ENCODE measurements at regions not wholly inside any gene's neighbourhood (a gene's known extent, or its start where the extent isn't known, plus 50 kb on each side); places are given as distances from the start of the nearest gene placed in this dataset.

DNA sequence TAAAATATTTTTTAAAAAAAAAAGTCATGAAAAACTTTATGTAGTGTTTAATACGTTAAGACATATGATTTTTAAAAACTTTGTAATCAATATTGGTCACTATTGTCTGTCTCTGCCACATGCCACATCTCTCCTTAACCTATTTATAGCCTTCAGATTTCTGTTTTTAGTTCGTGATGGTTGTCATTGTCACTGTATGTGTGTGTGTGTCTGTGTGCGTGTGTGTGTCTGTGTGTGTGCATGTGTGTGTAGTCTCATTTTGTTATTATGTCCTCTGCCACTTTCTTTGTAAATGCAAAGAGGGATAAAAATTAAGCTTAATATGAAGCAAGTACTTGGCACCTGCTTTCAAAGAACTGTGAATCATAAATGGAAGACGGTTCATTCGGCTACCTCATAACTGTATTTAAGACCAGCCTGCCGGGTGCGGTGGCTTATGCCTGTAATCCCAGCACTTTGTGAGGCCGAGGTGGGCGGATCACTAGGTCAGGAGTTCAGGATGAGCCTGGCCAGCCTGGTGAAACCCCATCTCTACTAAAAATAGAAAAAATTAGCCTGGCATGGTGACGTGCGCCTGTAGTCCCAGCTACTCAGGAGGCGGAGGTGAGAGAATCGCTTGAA lies 354.0 kb downstream of the ARL4A start:
- Histone ChIP-seq H2AFZ (ENCODE audit: low read length) (no peak overlapping the region), H3K27me3 (replicated peaks; ENCODE audit: insufficient read depth, low read length) (no peaks in the 10 kb centered on the region)

GRCh38 chr7:13042605-13043236 lies 355.3 kb downstream of the ARL4A start:
- H3K4me3 ChIP-seq (ENCODE audit: low read length): no peak overlapping the region
- H3K27ac ChIP-seq (ENCODE audit: low read length): no peak overlapping the region

More for the DNA sequence above, 354.0 kb downstream of the ARL4A start:
- Histone ChIP-seq H4K20me1 (ENCODE audit: insufficient read depth, low read length) (no peaks in the 10 kb centered on the region), H3K79me2 (ENCODE audit: low read length) (no peaks in the 10 kb centered on the region), H3F3A (ENCODE audit: insufficient read depth, low read length) (no peaks in the 10 kb centered on the region), H3K4me1 (ENCODE audit: low read length) (no peaks in the 10 kb centered on the region), H3K4me3 (ENCODE audit: low read length) (no peak overlapping the region), H3K27ac (ENCODE audit: low read length) (no peak overlapping the region), H3K9me3 (replicated peaks; ENCODE audit: insufficient read depth, low read length) (no peaks in the 10 kb centered on the region), H3K9me2 (replicated peaks; ENCODE audit: insufficient read depth, low read length) (no peaks in the 10 kb centered on the region), H3K4me2 (ENCODE audit: low read depth, low read length) (no peak overlapping the region), H3K9ac (ENCODE audit: low read length) (no peak overlapping the region), H3K36me3 (replicated peaks; ENCODE audit: insufficient read depth, low read length) (no peaks in the 10 kb centered on the region)
- DNase-seq: no peak
- TF ChIP-seq, protein P1, sequence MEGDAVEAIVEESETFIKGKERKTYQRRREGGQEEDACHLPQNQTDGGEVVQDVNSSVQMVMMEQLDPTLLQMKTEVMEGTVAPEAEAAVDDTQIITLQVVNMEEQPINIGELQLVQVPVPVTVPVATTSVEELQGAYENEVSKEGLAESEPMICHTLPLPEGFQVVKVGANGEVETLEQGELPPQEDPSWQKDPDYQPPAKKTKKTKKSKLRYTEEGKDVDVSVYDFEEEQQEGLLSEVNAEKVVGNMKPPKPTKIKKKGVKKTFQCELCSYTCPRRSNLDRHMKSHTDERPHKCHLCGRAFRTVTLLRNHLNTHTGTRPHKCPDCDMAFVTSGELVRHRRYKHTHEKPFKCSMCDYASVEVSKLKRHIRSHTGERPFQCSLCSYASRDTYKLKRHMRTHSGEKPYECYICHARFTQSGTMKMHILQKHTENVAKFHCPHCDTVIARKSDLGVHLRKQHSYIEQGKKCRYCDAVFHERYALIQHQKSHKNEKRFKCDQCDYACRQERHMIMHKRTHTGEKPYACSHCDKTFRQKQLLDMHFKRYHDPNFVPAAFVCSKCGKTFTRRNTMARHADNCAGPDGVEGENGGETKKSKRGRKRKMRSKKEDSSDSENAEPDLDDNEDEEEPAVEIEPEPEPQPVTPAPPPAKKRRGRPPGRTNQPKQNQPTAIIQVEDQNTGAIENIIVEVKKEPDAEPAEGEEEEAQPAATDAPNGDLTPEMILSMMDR (IDR thresholded peaks at IDR 0.05; ENCODE audit: low read length): no peak
- TF ChIP-seq EZH2phosphoT487 (IDR thresholded peaks at IDR 0.05; ENCODE audit: low read length): no peak
- TF ChIP-seq EZH2 (optimal IDR thresholded peaks at IDR 0.05; ENCODE audit: low read depth, low read length): no peak

GRCh38 chr7:13044309-13044708 lies 356.9 kb downstream of the ARL4A start:
- Histone ChIP-seq H3K4me1 (ENCODE audit: low read length) (no peaks in the 10 kb centered on the region), H3K9ac (ENCODE audit: low read length) (no peak overlapping the region), H3K9me3 (replicated peaks; ENCODE audit: insufficient read depth, low read length) (no peaks in the 10 kb centered on the region), H3K4me3 (ENCODE audit: low read length) (no peak overlapping the region), H3K36me3 (replicated peaks; ENCODE audit: insufficient read depth, low read length) (no peaks in the 10 kb centered on the region), H2AFZ (ENCODE audit: low read length) (no peak overlapping the region), H3K27me3 (replicated peaks; ENCODE audit: insufficient read depth, low read length) (no peaks in the 10 kb centered on the region), H3K4me2 (ENCODE audit: low read depth, low read length) (no peak overlapping the region), H3F3A (ENCODE audit: insufficient read depth, low read length) (no peaks in the 10 kb centered on the region), H3K9me2 (replicated peaks; ENCODE audit: insufficient read depth, low read length) (no peaks in the 10 kb centered on the region), H4K20me1 (ENCODE audit: insufficient read depth, low read length) (no peaks in the 10 kb centered on the region), H3K79me2 (ENCODE audit: low read length) (no peaks in the 10 kb centered on the region), H3K27ac (ENCODE audit: low read length) (no peak overlapping the region)
- no peak for DNase-seq
- TF ChIP-seq, protein P1 (IDR thresholded peaks at IDR 0.05; ENCODE audit: low read length): no peak
- no peak for TF ChIP-seq EZH2phosphoT487 (IDR thresholded peaks at IDR 0.05; ENCODE audit: low read length)
- TF ChIP-seq EZH2 (optimal IDR thresholded peaks at IDR 0.05; ENCODE audit: low read depth, low read length): no peak

More at GRCh38 chr7:13042605-13043236, 355.3 kb downstream of the ARL4A start:
- Histone ChIP-seq H2AFZ (ENCODE audit: low read length) (no peak overlapping the region), H3K9ac (ENCODE audit: low read length) (no peak overlapping the region), H3K9me3 (replicated peaks; ENCODE audit: insufficient read depth, low read length) (no peaks in the 10 kb centered on the region), H3K79me2 (ENCODE audit: low read length) (no peaks in the 10 kb centered on the region), H4K20me1 (ENCODE audit: insufficient read depth, low read length) (no peaks in the 10 kb centered on the region), H3K27me3 (replicated peaks; ENCODE audit: insufficient read depth, low read length) (no peaks in the 10 kb centered on the region), H3K36me3 (replicated peaks; ENCODE audit: insufficient read depth, low read length) (no peaks in the 10 kb centered on the region), H3K4me1 (ENCODE audit: low read length) (no peaks in the 10 kb centered on the region), H3F3A (ENCODE audit: insufficient read depth, low read length) (no peaks in the 10 kb centered on the region), H3K4me2 (ENCODE audit: low read depth, low read length) (no peak overlapping the region), H3K9me2 (replicated peaks; ENCODE audit: insufficient read depth, low read length) (no peaks in the 10 kb centered on the region)
- DNase-seq: no peak
- TF ChIP-seq EZH2phosphoT487 (IDR thresholded peaks at IDR 0.05; ENCODE audit: low read length): no peak
- no peak for TF ChIP-seq EZH2 (optimal IDR thresholded peaks at IDR 0.05; ENCODE audit: low read depth, low read length)
- TF ChIP-seq, protein P1 (IDR thresholded peaks at IDR 0.05; ENCODE audit: low read length): no peak
